ENCODE measurements at regions not wholly inside any gene's neighbourhood (a gene's known extent, or its start where the extent isn't known, plus 50 kb on each side); places are given as distances from the start of the nearest gene placed in this dataset.

GRCh38 chr6:40298207-40298606, 289.0 kb downstream of the LRFN2 start:
- DNase-seq (ENCODE audit: low spot score) (no peak), ATAC-seq (ENCODE audit: low FRiP score) (no peak)
- TF ChIP-seq CTCF (IDR thresholded peaks at IDR 0.05): no peak

- ATAC-seq (ENCODE audit: low FRiP score) (no peak), DNase-seq (ENCODE audit: low spot score) (no peak)
These were observed 291.8 kb downstream of the LRFN2 start for GRCh38 chr6:40295251-40295950.

GRCh38 chr6:40293460-40294185, 293.5 kb downstream of the LRFN2 start:
- no peak for DNase-seq (ENCODE audit: low spot score)
- TF ChIP-seq CTCF (IDR thresholded peaks at IDR 0.05): no peak
- no peak for ATAC-seq (ENCODE audit: low FRiP score)

More at GRCh38 chr6:40295251-40295950, 291.8 kb downstream of the LRFN2 start:
- TF ChIP-seq CTCF (IDR thresholded peaks at IDR 0.05): no peak

- DNase-seq (ENCODE audit: low spot score) (no peak), ATAC-seq (ENCODE audit: low FRiP score) (no peak)
These were observed 294.1 kb downstream of the LRFN2 start for GRCh38 chr6:40293060-40293459.

GRCh38 chr6:40290816-40291215, 296.3 kb downstream of the LRFN2 start:
- DNase-seq (ENCODE audit: low spot score) (no peak), ATAC-seq (ENCODE audit: low FRiP score) (no peak)
- no peak for TF ChIP-seq CTCF (IDR thresholded peaks at IDR 0.05)

More at GRCh38 chr6:40293060-40293459, 294.1 kb downstream of the LRFN2 start:
- TF ChIP-seq CTCF (IDR thresholded peaks at IDR 0.05): no peak

- no peak for TF ChIP-seq CTCF (IDR thresholded peaks at IDR 0.05)
- ATAC-seq (ENCODE audit: low FRiP score): no peak
- no peak for DNase-seq (ENCODE audit: low spot score)
These were observed 298.2 kb downstream of the LRFN2 start for GRCh38 chr6:40288919-40289318.
